B cell (primary cell): ENCODE measurements at regions not wholly inside any gene's neighbourhood (a gene's known extent, or its start where the extent isn't known, plus 50 kb on each side); places are given as distances from the start of the nearest gene placed in this dataset.

ENCODE experiments used
- ATAC-seq: fragments of 200-7000 bp; cut with Tn5 transposase; one replicate; pipeline ENCODE4 v1.10.0; 2021; ENCODE audit warnings: low read depth, mild to moderate bottlenecking, moderate number of reproducible peaks, moderate library complexity
- CTCF ChIA-PET: fragments of 350-600 bp; sonication (Branson Sonifier 250); formaldehyde crosslinking; loops from one replicate; lab custom pipeline; 2021; ENCODE audit warnings: antibody characterized with exemption, inconsistent platforms; lab: Charles Lee
- POLR2A ChIA-PET: fragments of 350-600 bp; sonication (Branson Sonifier 250); formaldehyde crosslinking; loops from one replicate; lab custom pipeline; 2021; ENCODE audit warnings: antibody characterized with exemption; lab: Charles Lee
- DNase-seq: peaks from one replicate; pipeline ENCODE4 v3.0.0; 2013
- H2AFZ ChIP-seq: 2 replicates; pipeline ENCODE4 v1.6.1; 2012; ENCODE audit warnings: mild to moderate bottlenecking, low read depth, low read length; ENCODE audit not compliant: insufficient read depth, poor library complexity, severe bottlenecking
- H3K27ac ChIP-seq, 2 donors: 1 replicate in 1 of 2; 2 replicates in 1 of 2; pipeline ENCODE4 v1.5.1; 2012 to 2013; ENCODE audit warnings: low read length in 2 of 2, mild to moderate bottlenecking in 2 of 2, moderate library complexity in 1 of 2
- H3K27me3 ChIP-seq, 4 experiments: fragments of 200-600 bp in 1 of 4; sonication (generic) in 1 of 4; replicated peaks in 1 of 4; 1 replicate in 2 of 4; 2 replicates in 2 of 4; pipeline versions ENCODE4 v1.6.1 to v1.7.0; 2013 to 2016; ENCODE audit warnings: low read length in 3 of 4, mild to moderate bottlenecking in 2 of 4, mixed read lengths in 1 of 4, moderate library complexity in 1 of 4; ENCODE audit not compliant: insufficient read depth in 4 of 4, control insufficient read depth in 3 of 4; ENCODE audit errors: control extremely low read depth in 1 of 4
- H3K36me3 ChIP-seq, 2 experiments: replicated peaks in 1 of 2; 1 replicate in 1 of 2; 2 replicates in 1 of 2; pipeline versions ENCODE4 v1.6.1 to v1.7.1; 2013; ENCODE audit warnings: low read length in 1 of 2; ENCODE audit not compliant: insufficient read depth in 2 of 2, control insufficient read depth in 1 of 2; ENCODE audit errors: control extremely low read depth in 1 of 2, extremely low read depth in 1 of 2
- H3K4me1 ChIP-seq, 2 donors: fragments of 200-600 bp in 1 of 2; sonication (generic) in 1 of 2; 1 replicate in 1 of 2; 2 replicates in 1 of 2; pipeline versions ENCODE4 v1.5.1 to v1.6.1; 2013 to 2017; ENCODE audit warnings: low read length in 2 of 2; ENCODE audit not compliant: control insufficient read depth in 2 of 2, insufficient read depth in 2 of 2
- H3K4me2 ChIP-seq: replicated peaks from 2 replicates; pipeline ENCODE3; 2012; ENCODE audit warnings: mild to moderate bottlenecking, low read depth, low read length; ENCODE audit not compliant: poor library complexity, severe bottlenecking
- H3K4me3 ChIP-seq, 5 experiments: fragments of 200-600 bp in 1 of 5; sonication (generic) in 1 of 5; 1 replicate in 3 of 5; 2 replicates in 2 of 5; pipeline versions ENCODE4 v1.5.1 to v1.7.0; 2011 to 2016; ENCODE audit warnings: low read length in 4 of 5, mild to moderate bottlenecking in 4 of 5, low read depth in 2 of 5, control low read depth in 1 of 5, moderate library complexity in 1 of 5; ENCODE audit not compliant: insufficient read depth in 1 of 5; ENCODE audit errors: control extremely low read depth in 1 of 5, extremely low read depth in 1 of 5
- H3K79me2 ChIP-seq: fragments of 200-600 bp; sonication (generic); one replicate; pipeline ENCODE4 v1.6.0; 2016; ENCODE audit warnings: low read length; ENCODE audit not compliant: control insufficient read depth, insufficient read depth
- H3K9ac ChIP-seq: fragments of 200-600 bp; sonication (generic); 2 replicates; pipeline ENCODE4 v1.6.1; 2017; ENCODE audit warnings: mild to moderate bottlenecking, low read length, moderate library complexity
- H3K9me3 ChIP-seq, 3 donors: one replicate each; pipeline versions ENCODE4 v1.6.1 to v1.7.1; 2013; ENCODE audit warnings: low read length in 2 of 3; ENCODE audit not compliant: control insufficient read depth in 2 of 3, insufficient read depth in 1 of 3; ENCODE audit errors: control extremely low read depth in 1 of 3
- H4K20me1 ChIP-seq: 2 replicates; pipeline ENCODE4 v1.6.0; 2012; ENCODE audit warnings: mild to moderate bottlenecking, low read length; ENCODE audit not compliant: insufficient read depth, control insufficient read depth, poor library complexity, severe bottlenecking
- H3K27ac Mint-ChIP-seq: one replicate; pipeline ENCODE4 v1.8.0; 2021; ENCODE audit warnings: mixed read lengths
- H3K27me3 Mint-ChIP-seq: one replicate; pipeline ENCODE4 v1.8.0; 2021; ENCODE audit warnings: mixed read lengths
- H3K4me1 Mint-ChIP-seq: one replicate; pipeline ENCODE4 v1.8.0; 2021; ENCODE audit warnings: mixed read lengths
- H3K4me3 Mint-ChIP-seq: one replicate; pipeline ENCODE4 v1.8.0; 2021; ENCODE audit warnings: mixed read lengths
- H3K9me3 Mint-ChIP-seq: one replicate; pipeline ENCODE4 v1.8.0; 2022; ENCODE audit warnings: mixed read lengths; ENCODE audit not compliant: insufficient read depth
- EZH2 ChIP-seq: IDR thresholded peaks from 2 replicates; pipeline ENCODE4 v1.6.1; 2012; ENCODE audit warnings: borderline replicate concordance, low read depth, mild to moderate bottlenecking, moderate library complexity, low read length; ENCODE audit not compliant: insufficient read depth, poor library complexity, severe bottlenecking
- WGBS: methylation state at CpG from one replicate; pipeline ENCODE4 v1.1.5; 2013; ENCODE audit warnings: missing lambda C conversion rate; ENCODE audit not compliant: insufficient coverage; 5-methylcytosine and 5-hydroxymethylcytosine counted together
- intact Hi-C: fragments of 100-400 bp; cut with micrococcal nuclease; formaldehyde crosslinking; loops from one replicate; pipeline ENCODE4 v1.10.0; 2022
- TF ChIP-seq, protein P1 (sequence below): fragments of 200-600 bp; IDR thresholded peaks from one replicate; pipeline ENCODE4 v1.8.0; 2022; ENCODE audit warnings: antibody characterized with exemption, mild to moderate bottlenecking

GRCh38 chr19:28934631-28935030 lies 278.3 kb downstream of the UQCRFS1 start:
- H3K9me3 ChIP-seq = peaks cover 0 to 16% (median 0%) of the 10 kb centered on the region in 3 donors
- H2AFZ ChIP-seq = no peak overlapping the region
- no peak overlapping the region for H3K4me2 ChIP-seq
- DNase-seq (no peak), ATAC-seq (no peak)
- no peak overlapping the region for H3K27ac ChIP-seq
- no peaks in the 10 kb centered on the region for H3K27me3 ChIP-seq
- no peak overlapping the region for H3K4me3 ChIP-seq
- no peaks in the 10 kb centered on the region for H3K36me3 ChIP-seq
- H3K4me3 Mint-ChIP-seq = no peak overlapping the region
- no peak overlapping the region for H3K27ac Mint-ChIP-seq
- peaks cover 4% of the 10 kb centered on the region for H3K9me3 Mint-ChIP-seq
- ChIA-PET POLR2A (no interaction called here), CTCF (no interaction called here)
- intact Hi-C loops = no loop called here
- H3K4me1 ChIP-seq = no peaks in the 10 kb centered on the region
- TF ChIP-seq, protein P1, sequence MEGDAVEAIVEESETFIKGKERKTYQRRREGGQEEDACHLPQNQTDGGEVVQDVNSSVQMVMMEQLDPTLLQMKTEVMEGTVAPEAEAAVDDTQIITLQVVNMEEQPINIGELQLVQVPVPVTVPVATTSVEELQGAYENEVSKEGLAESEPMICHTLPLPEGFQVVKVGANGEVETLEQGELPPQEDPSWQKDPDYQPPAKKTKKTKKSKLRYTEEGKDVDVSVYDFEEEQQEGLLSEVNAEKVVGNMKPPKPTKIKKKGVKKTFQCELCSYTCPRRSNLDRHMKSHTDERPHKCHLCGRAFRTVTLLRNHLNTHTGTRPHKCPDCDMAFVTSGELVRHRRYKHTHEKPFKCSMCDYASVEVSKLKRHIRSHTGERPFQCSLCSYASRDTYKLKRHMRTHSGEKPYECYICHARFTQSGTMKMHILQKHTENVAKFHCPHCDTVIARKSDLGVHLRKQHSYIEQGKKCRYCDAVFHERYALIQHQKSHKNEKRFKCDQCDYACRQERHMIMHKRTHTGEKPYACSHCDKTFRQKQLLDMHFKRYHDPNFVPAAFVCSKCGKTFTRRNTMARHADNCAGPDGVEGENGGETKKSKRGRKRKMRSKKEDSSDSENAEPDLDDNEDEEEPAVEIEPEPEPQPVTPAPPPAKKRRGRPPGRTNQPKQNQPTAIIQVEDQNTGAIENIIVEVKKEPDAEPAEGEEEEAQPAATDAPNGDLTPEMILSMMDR = no peak
- TF ChIP-seq EZH2 = no peak
- no peaks in the 10 kb centered on the region for H3K4me1 Mint-ChIP-seq
- no peaks in the 10 kb centered on the region for H4K20me1 ChIP-seq
- H3K27me3 Mint-ChIP-seq = no peaks in the 10 kb centered on the region
- no peaks in the 10 kb centered on the region for H3K79me2 ChIP-seq
- H3K9ac ChIP-seq = no peak overlapping the region

GRCh38 chr19:28933039-28933438 lies 279.9 kb downstream of the UQCRFS1 start:
- CTCF ChIA-PET = interaction anchor here (1.3 kb wide), 1 partner anchor 26 kb away, joined by 3 read pairs; no protein-coding TSS in a partner anchor
- H3K27ac Mint-ChIP-seq = no peak overlapping the region
- no peak overlapping the region for H3K27ac ChIP-seq
- peaks cover 0 to 12% (median 0%) of the 10 kb centered on the region in 3 donors for H3K9me3 ChIP-seq
- DNase-seq = no peak
- H3K27me3 Mint-ChIP-seq = no peaks in the 10 kb centered on the region
- H3K4me1 ChIP-seq = no peaks in the 10 kb centered on the region
- POLR2A ChIA-PET = no interaction called here
- no peak overlapping the region for H3K4me2 ChIP-seq
- no peaks in the 10 kb centered on the region for H3K4me1 Mint-ChIP-seq
- no peaks in the 10 kb centered on the region for H3K36me3 ChIP-seq
- TF ChIP-seq EZH2 = no peak
- TF ChIP-seq, protein P1 = no peak
- H3K4me3 Mint-ChIP-seq = no peak overlapping the region
- no peak overlapping the region for H2AFZ ChIP-seq
- intact Hi-C loops = no loop called here
- 88% methylated on average over 1 of the region's 4 CpGs for WGBS
- H3K79me2 ChIP-seq = no peaks in the 10 kb centered on the region
- peaks cover 2% of the 10 kb centered on the region for H3K9me3 Mint-ChIP-seq
- H3K27me3 ChIP-seq = no peaks in the 10 kb centered on the region
- no peaks in the 10 kb centered on the region for H4K20me1 ChIP-seq
- ATAC-seq = no peak
- no peak overlapping the region for H3K9ac ChIP-seq
- H3K4me3 ChIP-seq = no peak overlapping the region
